Osteoblast (primary cell): ENCODE measurements at regions not wholly inside any gene's neighbourhood (a gene's known extent, or its start where the extent isn't known, plus 50 kb on each side); places are given as distances from the start of the nearest gene placed in this dataset.

Experiments
- DNase-seq: peaks from one replicate; pipeline ENCODE4 v3.0.0; 2011; ENCODE audit warnings: low spot score, mixed read lengths; ENCODE audit not compliant: insufficient read length; ENCODE audit errors: missing footprints
- H2AFZ ChIP-seq: 2 replicates; pipeline ENCODE4 v1.6.0; 2011; ENCODE audit warnings: mild to moderate bottlenecking, low read length
- H3K27ac ChIP-seq: 2 replicates; pipeline ENCODE4 v1.5.1; 2011; ENCODE audit warnings: mild to moderate bottlenecking, low read depth, low read length, moderate library complexity
- H3K27me3 ChIP-seq: 2 replicates; pipeline ENCODE4 v1.6.0; 2012; ENCODE audit warnings: mild to moderate bottlenecking, control low read depth, inconsistent platforms, low read length, moderate library complexity; ENCODE audit not compliant: insufficient read depth
- H3K36me3 ChIP-seq: 2 replicates; pipeline ENCODE4 v1.5.1; 2011; ENCODE audit warnings: mild to moderate bottlenecking, low read length, control low read depth, moderate library complexity; ENCODE audit not compliant: insufficient read depth
- H3K4me1 ChIP-seq: 2 replicates; pipeline ENCODE4 v1.5.1; 2011; ENCODE audit warnings: mild to moderate bottlenecking, low read length, control low read depth, moderate library complexity; ENCODE audit not compliant: insufficient read depth
- H3K4me2 ChIP-seq: 2 replicates; pipeline ENCODE4 v1.6.0; 2011; ENCODE audit warnings: mild to moderate bottlenecking, low read length; ENCODE audit not compliant: insufficient read depth
- H3K4me3 ChIP-seq: fragments of 200-600 bp; sonication (generic); 3 replicates; pipeline ENCODE4 v1.5.1; 2012; ENCODE audit warnings: mild to moderate bottlenecking, low read length, inconsistent platforms; ENCODE audit not compliant: insufficient read depth
- H3K79me2 ChIP-seq: 2 replicates; pipeline ENCODE4 v1.6.0; 2012; ENCODE audit warnings: mild to moderate bottlenecking, low read length, control low read depth, inconsistent platforms; ENCODE audit not compliant: insufficient read depth
- H3K9me3 ChIP-seq: 2 replicates; pipeline ENCODE4 v1.5.1; 2011; ENCODE audit warnings: low read depth, low read length, control low read depth
- H4K20me1 ChIP-seq: 2 replicates; pipeline ENCODE4 v1.6.0; 2012; ENCODE audit warnings: mild to moderate bottlenecking, low read length, control low read depth; ENCODE audit not compliant: insufficient read depth
- CTCF ChIP-seq: IDR thresholded peaks from 2 replicates; pipeline ENCODE4 v1.5.1; 2011; ENCODE audit warnings: mild to moderate bottlenecking, low read depth, low read length, moderate library complexity; ENCODE audit errors: extremely low read depth

GRCh38 chr4:124079174-124079780 lies 633.3 kb downstream of the ANKRD50 start:
- no peak overlapping the region for H3K4me2 ChIP-seq
- H3K79me2 ChIP-seq, result no peaks in the 10 kb centered on the region
- no peaks in the 10 kb centered on the region for H3K4me1 ChIP-seq
- no peaks in the 10 kb centered on the region for H3K27me3 ChIP-seq
- H2AFZ ChIP-seq, result no peak overlapping the region
- H3K27ac ChIP-seq, result no peak overlapping the region
- no peaks in the 10 kb centered on the region for H3K36me3 ChIP-seq
- no peak for DNase-seq
- TF ChIP-seq CTCF, result no peak
- no peak overlapping the region for H3K4me3 ChIP-seq
- no peaks in the 10 kb centered on the region for H3K9me3 ChIP-seq
- H4K20me1 ChIP-seq, result no peaks in the 10 kb centered on the region

- Histone ChIP-seq H4K20me1 (no peaks in the 10 kb centered on the region), H3K79me2 (no peaks in the 10 kb centered on the region), H3K27me3 (no peaks in the 10 kb centered on the region), H3K4me1 (no peaks in the 10 kb centered on the region), H3K27ac (no peak overlapping the region), H3K4me3 (no peak overlapping the region), H3K4me2 (no peak overlapping the region), H3K9me3 (no peaks in the 10 kb centered on the region), H2AFZ (no peak overlapping the region), H3K36me3 (no peaks in the 10 kb centered on the region)
- TF ChIP-seq CTCF, result no peak
- DNase-seq, result no peak
These were observed 628.8 kb downstream of the ANKRD50 start for GRCh38 chr4:124083711-124084110.

- H3K27me3 ChIP-seq, result no peaks in the 10 kb centered on the region
- no peaks in the 10 kb centered on the region for H3K79me2 ChIP-seq
- H3K4me2 ChIP-seq, result no peak overlapping the region
- no peaks in the 10 kb centered on the region for H3K36me3 ChIP-seq
- no peak overlapping the region for H2AFZ ChIP-seq
- H4K20me1 ChIP-seq, result no peaks in the 10 kb centered on the region
- no peak for DNase-seq
- no peak overlapping the region for H3K4me3 ChIP-seq
- H3K9me3 ChIP-seq, result no peaks in the 10 kb centered on the region
- no peaks in the 10 kb centered on the region for H3K4me1 ChIP-seq
- TF ChIP-seq CTCF, result no peak
- no peak overlapping the region for H3K27ac ChIP-seq
These were observed 626.9 kb downstream of the ANKRD50 start for GRCh38 chr4:124085561-124086180.

- Histone ChIP-seq H2AFZ (no peak overlapping the region), H3K36me3 (no peaks in the 10 kb centered on the region), H3K27ac (no peak overlapping the region), H3K79me2 (no peaks in the 10 kb centered on the region), H3K9me3 (no peaks in the 10 kb centered on the region), H3K4me1 (no peaks in the 10 kb centered on the region), H3K27me3 (no peaks in the 10 kb centered on the region), H3K4me2 (no peak overlapping the region), H4K20me1 (no peaks in the 10 kb centered on the region), H3K4me3 (no peak overlapping the region)
- TF ChIP-seq CTCF, result no peak
- no peak for DNase-seq
These were observed 622.5 kb downstream of the ANKRD50 start for GRCh38 chr4:124090021-124090420.
